B cell (primary cell): ENCODE measurements at regions not wholly inside any gene's neighbourhood (a gene's known extent, or its start where the extent isn't known, plus 50 kb on each side); places are given as distances from the start of the nearest gene placed in this dataset.

ENCODE experiments used
- ATAC-seq: fragments of 200-7000 bp; cut with Tn5 transposase; one replicate; pipeline ENCODE4 v1.10.0; 2021; ENCODE audit warnings: low read depth, mild to moderate bottlenecking, moderate number of reproducible peaks, moderate library complexity
- CTCF ChIA-PET: fragments of 350-600 bp; sonication (Branson Sonifier 250); formaldehyde crosslinking; loops from one replicate; lab custom pipeline; 2021; ENCODE audit warnings: antibody characterized with exemption, inconsistent platforms; lab: Charles Lee
- POLR2A ChIA-PET: fragments of 350-600 bp; sonication (Branson Sonifier 250); formaldehyde crosslinking; loops from one replicate; lab custom pipeline; 2021; ENCODE audit warnings: antibody characterized with exemption; lab: Charles Lee
- DNase-seq: peaks from one replicate; pipeline ENCODE4 v3.0.0; 2013
- H2AFZ ChIP-seq: 2 replicates; pipeline ENCODE4 v1.6.1; 2012; ENCODE audit warnings: mild to moderate bottlenecking, low read depth, low read length; ENCODE audit not compliant: insufficient read depth, poor library complexity, severe bottlenecking
- H3K27ac ChIP-seq, 2 donors: 1 replicate in 1 of 2; 2 replicates in 1 of 2; pipeline ENCODE4 v1.5.1; 2012 to 2013; ENCODE audit warnings: low read length in 2 of 2, mild to moderate bottlenecking in 2 of 2, moderate library complexity in 1 of 2
- H3K27me3 ChIP-seq, 4 experiments: fragments of 200-600 bp in 1 of 4; sonication (generic) in 1 of 4; replicated peaks in 1 of 4; 1 replicate in 2 of 4; 2 replicates in 2 of 4; pipeline versions ENCODE4 v1.6.1 to v1.7.0; 2013 to 2016; ENCODE audit warnings: low read length in 3 of 4, mild to moderate bottlenecking in 2 of 4, mixed read lengths in 1 of 4, moderate library complexity in 1 of 4; ENCODE audit not compliant: insufficient read depth in 4 of 4, control insufficient read depth in 3 of 4; ENCODE audit errors: control extremely low read depth in 1 of 4
- H3K36me3 ChIP-seq, 2 experiments: replicated peaks in 1 of 2; 1 replicate in 1 of 2; 2 replicates in 1 of 2; pipeline versions ENCODE4 v1.6.1 to v1.7.1; 2013; ENCODE audit warnings: low read length in 1 of 2; ENCODE audit not compliant: insufficient read depth in 2 of 2, control insufficient read depth in 1 of 2; ENCODE audit errors: control extremely low read depth in 1 of 2, extremely low read depth in 1 of 2
- H3K4me1 ChIP-seq, 2 donors: fragments of 200-600 bp in 1 of 2; sonication (generic) in 1 of 2; 1 replicate in 1 of 2; 2 replicates in 1 of 2; pipeline versions ENCODE4 v1.5.1 to v1.6.1; 2013 to 2017; ENCODE audit warnings: low read length in 2 of 2; ENCODE audit not compliant: control insufficient read depth in 2 of 2, insufficient read depth in 2 of 2
- H3K4me2 ChIP-seq: replicated peaks from 2 replicates; pipeline ENCODE3; 2012; ENCODE audit warnings: mild to moderate bottlenecking, low read depth, low read length; ENCODE audit not compliant: poor library complexity, severe bottlenecking
- H3K4me3 ChIP-seq, 5 experiments: fragments of 200-600 bp in 1 of 5; sonication (generic) in 1 of 5; 1 replicate in 3 of 5; 2 replicates in 2 of 5; pipeline versions ENCODE4 v1.5.1 to v1.7.0; 2011 to 2016; ENCODE audit warnings: low read length in 4 of 5, mild to moderate bottlenecking in 4 of 5, low read depth in 2 of 5, control low read depth in 1 of 5, moderate library complexity in 1 of 5; ENCODE audit not compliant: insufficient read depth in 1 of 5; ENCODE audit errors: control extremely low read depth in 1 of 5, extremely low read depth in 1 of 5
- H3K79me2 ChIP-seq: fragments of 200-600 bp; sonication (generic); one replicate; pipeline ENCODE4 v1.6.0; 2016; ENCODE audit warnings: low read length; ENCODE audit not compliant: control insufficient read depth, insufficient read depth
- H3K9ac ChIP-seq: fragments of 200-600 bp; sonication (generic); 2 replicates; pipeline ENCODE4 v1.6.1; 2017; ENCODE audit warnings: mild to moderate bottlenecking, low read length, moderate library complexity
- H3K9me3 ChIP-seq, 3 donors: one replicate each; pipeline versions ENCODE4 v1.6.1 to v1.7.1; 2013; ENCODE audit warnings: low read length in 2 of 3; ENCODE audit not compliant: control insufficient read depth in 2 of 3, insufficient read depth in 1 of 3; ENCODE audit errors: control extremely low read depth in 1 of 3
- H4K20me1 ChIP-seq: 2 replicates; pipeline ENCODE4 v1.6.0; 2012; ENCODE audit warnings: mild to moderate bottlenecking, low read length; ENCODE audit not compliant: insufficient read depth, control insufficient read depth, poor library complexity, severe bottlenecking
- H3K27ac Mint-ChIP-seq: one replicate; pipeline ENCODE4 v1.8.0; 2021; ENCODE audit warnings: mixed read lengths
- H3K27me3 Mint-ChIP-seq: one replicate; pipeline ENCODE4 v1.8.0; 2021; ENCODE audit warnings: mixed read lengths
- H3K4me1 Mint-ChIP-seq: one replicate; pipeline ENCODE4 v1.8.0; 2021; ENCODE audit warnings: mixed read lengths
- H3K4me3 Mint-ChIP-seq: one replicate; pipeline ENCODE4 v1.8.0; 2021; ENCODE audit warnings: mixed read lengths
- H3K9me3 Mint-ChIP-seq: one replicate; pipeline ENCODE4 v1.8.0; 2022; ENCODE audit warnings: mixed read lengths; ENCODE audit not compliant: insufficient read depth
- EZH2 ChIP-seq: IDR thresholded peaks from 2 replicates; pipeline ENCODE4 v1.6.1; 2012; ENCODE audit warnings: borderline replicate concordance, low read depth, mild to moderate bottlenecking, moderate library complexity, low read length; ENCODE audit not compliant: insufficient read depth, poor library complexity, severe bottlenecking
- WGBS: methylation state at CpG from one replicate; pipeline ENCODE4 v1.1.5; 2013; ENCODE audit warnings: missing lambda C conversion rate; ENCODE audit not compliant: insufficient coverage; 5-methylcytosine and 5-hydroxymethylcytosine counted together
- intact Hi-C: fragments of 100-400 bp; cut with micrococcal nuclease; formaldehyde crosslinking; loops from one replicate; pipeline ENCODE4 v1.10.0; 2022
- TF ChIP-seq, protein P1 (sequence below): fragments of 200-600 bp; IDR thresholded peaks from one replicate; pipeline ENCODE4 v1.8.0; 2022; ENCODE audit warnings: antibody characterized with exemption, mild to moderate bottlenecking

DNA sequence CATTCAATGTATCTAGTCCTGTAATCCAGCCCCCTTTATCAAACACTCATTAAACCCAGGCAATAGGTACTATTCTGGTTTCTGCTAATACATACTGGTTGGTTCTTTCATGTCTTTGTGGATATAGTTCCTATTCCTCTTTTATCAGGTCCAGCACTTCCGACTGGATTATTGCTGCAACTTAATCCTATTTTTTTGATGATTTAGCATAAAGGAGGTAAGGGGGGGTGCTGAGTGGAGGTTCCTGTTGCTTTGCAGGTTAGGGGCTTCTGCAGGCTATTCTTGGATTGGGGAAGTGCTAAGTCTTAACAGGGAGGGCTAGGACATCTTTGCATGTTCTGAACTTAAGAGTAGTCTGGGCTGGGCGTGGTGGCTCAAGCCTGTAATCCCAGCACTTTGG is 377.7 kb downstream of the FGF10 start:
- ChIA-PET CTCF (no interaction called here), POLR2A (no interaction called here)
- 80% methylated on average over 2 of the region's 2 CpGs for WGBS

DNA sequence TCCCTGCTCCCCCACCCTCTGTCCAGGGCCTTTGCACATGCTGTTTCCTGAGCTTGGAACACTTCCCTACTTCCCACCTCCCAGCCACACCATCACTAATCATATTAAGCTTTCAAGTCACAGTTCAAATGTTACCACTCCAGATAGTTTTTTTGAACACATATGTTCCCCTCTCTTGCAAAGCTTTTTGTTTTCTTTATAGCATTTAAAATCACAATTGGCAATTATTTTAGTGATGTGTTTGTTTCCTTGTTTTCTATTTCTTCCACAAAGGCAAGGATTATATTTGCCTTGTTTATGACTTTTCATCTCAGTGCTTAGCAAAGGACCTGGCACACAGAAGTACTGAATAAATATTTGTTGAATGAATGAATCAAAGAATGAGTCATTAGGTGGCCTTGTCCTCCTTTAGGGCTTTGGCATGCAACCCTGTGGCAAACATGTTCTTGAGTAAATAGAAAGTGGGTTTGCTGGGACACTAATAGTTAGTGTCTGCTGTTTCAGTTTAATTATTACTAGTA is 386.8 kb downstream of the FGF10 start:
- no peaks in the 10 kb centered on the region for H3K4me1 Mint-ChIP-seq
- Histone ChIP-seq H3K4me3 (no peak overlapping the region), H2AFZ (no peak overlapping the region), H3K9me3 (peaks cover 0 to 7% (median 0%) of the 10 kb centered on the region in 3 donors), H4K20me1 (no peaks in the 10 kb centered on the region), H3K4me2 (no peak overlapping the region), H3K36me3 (no peaks in the 10 kb centered on the region), H3K4me1 (no peaks in the 10 kb centered on the region), H3K9ac (no peak overlapping the region), H3K27me3 (no peaks in the 10 kb centered on the region), H3K27ac (no peak overlapping the region), H3K79me2 (no peaks in the 10 kb centered on the region)
- H3K9me3 Mint-ChIP-seq: no peaks in the 10 kb centered on the region
- intact Hi-C loops: no loop called here
- TF ChIP-seq EZH2: no peak
- TF ChIP-seq, protein P1, sequence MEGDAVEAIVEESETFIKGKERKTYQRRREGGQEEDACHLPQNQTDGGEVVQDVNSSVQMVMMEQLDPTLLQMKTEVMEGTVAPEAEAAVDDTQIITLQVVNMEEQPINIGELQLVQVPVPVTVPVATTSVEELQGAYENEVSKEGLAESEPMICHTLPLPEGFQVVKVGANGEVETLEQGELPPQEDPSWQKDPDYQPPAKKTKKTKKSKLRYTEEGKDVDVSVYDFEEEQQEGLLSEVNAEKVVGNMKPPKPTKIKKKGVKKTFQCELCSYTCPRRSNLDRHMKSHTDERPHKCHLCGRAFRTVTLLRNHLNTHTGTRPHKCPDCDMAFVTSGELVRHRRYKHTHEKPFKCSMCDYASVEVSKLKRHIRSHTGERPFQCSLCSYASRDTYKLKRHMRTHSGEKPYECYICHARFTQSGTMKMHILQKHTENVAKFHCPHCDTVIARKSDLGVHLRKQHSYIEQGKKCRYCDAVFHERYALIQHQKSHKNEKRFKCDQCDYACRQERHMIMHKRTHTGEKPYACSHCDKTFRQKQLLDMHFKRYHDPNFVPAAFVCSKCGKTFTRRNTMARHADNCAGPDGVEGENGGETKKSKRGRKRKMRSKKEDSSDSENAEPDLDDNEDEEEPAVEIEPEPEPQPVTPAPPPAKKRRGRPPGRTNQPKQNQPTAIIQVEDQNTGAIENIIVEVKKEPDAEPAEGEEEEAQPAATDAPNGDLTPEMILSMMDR: no peak
- no peak overlapping the region for H3K27ac Mint-ChIP-seq
- no peak overlapping the region for H3K4me3 Mint-ChIP-seq
- ATAC-seq: no peak
- no peak for DNase-seq
- ChIA-PET CTCF (no interaction called here), POLR2A (no interaction called here)
- no peaks in the 10 kb centered on the region for H3K27me3 Mint-ChIP-seq

More for the DNA sequence above, 377.7 kb downstream of the FGF10 start:
- H3K79me2 ChIP-seq: no peaks in the 10 kb centered on the region
- no peak overlapping the region for H3K9ac ChIP-seq
- H3K9me3 ChIP-seq: peaks cover 0 to 16% (median 1%) of the 10 kb centered on the region in 3 donors
- H3K27ac Mint-ChIP-seq: no peak overlapping the region
- no peak overlapping the region for H3K27ac ChIP-seq
- no peak overlapping the region for H3K4me2 ChIP-seq
- no peaks in the 10 kb centered on the region for H3K36me3 ChIP-seq
- H3K9me3 Mint-ChIP-seq: no peaks in the 10 kb centered on the region
- H3K4me1 Mint-ChIP-seq: no peaks in the 10 kb centered on the region
- intact Hi-C loops: no loop called here
- H2AFZ ChIP-seq: no peak overlapping the region
- no peaks in the 10 kb centered on the region for H4K20me1 ChIP-seq
- no peak overlapping the region for H3K4me3 Mint-ChIP-seq
- no peaks in the 10 kb centered on the region for H3K27me3 ChIP-seq
- no peaks in the 10 kb centered on the region for H3K27me3 Mint-ChIP-seq
- H3K4me3 ChIP-seq: no peak overlapping the region
- no peak for TF ChIP-seq EZH2
- TF ChIP-seq, protein P1: no peak
- no peaks in the 10 kb centered on the region for H3K4me1 ChIP-seq
- DNase-seq (no peak), ATAC-seq (no peak)
